H1 (cell line): ENCODE measurements at regions not wholly inside any gene's neighbourhood (a gene's known extent, or its start where the extent isn't known, plus 50 kb on each side); places are given as distances from the start of the nearest gene placed in this dataset.

Experiments
- CTCF ChIA-PET: fragments of 300-600 bp; sonication (Branson Sonifier 250); formaldehyde crosslinking; loops from one replicate; lab custom pipeline; 2021; ENCODE audit not compliant: partially characterized antibody; lab: Charles Lee
- POLR2A ChIA-PET: fragments of 300-600 bp; sonication (Branson Sonifier 250); formaldehyde crosslinking; loops from one replicate; lab custom pipeline; 2021; ENCODE audit warnings: inconsistent platforms; ENCODE audit not compliant: partially characterized antibody; lab: Charles Lee
- DNase-seq, 2 experiments: peaks; one replicate each; pipeline versions ENCODE4 v3.0.0 to v3.0.0-alpha.2; 2010 to 2022; ENCODE audit warnings: low spot score in 2 of 2, low read depth in 1 of 2, mixed read lengths in 1 of 2
- FAIRE-seq: peaks from 2 replicates; lab custom pipeline; 2011; peaks lifted over from hg19 to GRCh38; lab: Jason Lieb, UNC
- H2AFZ ChIP-seq: 2 replicates; pipeline ENCODE4 v1.8.1; 2012; ENCODE audit warnings: low read length, inconsistent platforms
- H2AK5ac ChIP-seq: 2 replicates; pipeline ENCODE4 v1.6.1; 2013; ENCODE audit warnings: low read depth, low read length
- H2BK120ac ChIP-seq: replicated peaks from 2 replicates; pipeline ENCODE3; 2013; ENCODE audit warnings: low read depth, low read length, inconsistent platforms
- H2BK12ac ChIP-seq: 2 replicates; pipeline ENCODE4 v1.6.1; 2013; ENCODE audit warnings: low read depth, low read length
- H2BK15ac ChIP-seq: 2 replicates; pipeline ENCODE4 v1.6.1; 2013; ENCODE audit warnings: low read length
- H2BK20ac ChIP-seq: 2 replicates; pipeline ENCODE4 v1.6.1; 2013; ENCODE audit warnings: low read length
- H2BK5ac ChIP-seq: 2 replicates; pipeline ENCODE4 v1.6.1; 2013; ENCODE audit warnings: low read depth, low read length
- H3K14ac ChIP-seq: 2 replicates; pipeline ENCODE4 v1.6.1; 2013; ENCODE audit warnings: inconsistent platforms; ENCODE audit not compliant: insufficient read length
- H3K18ac ChIP-seq: 2 replicates; pipeline ENCODE4 v1.6.1; 2013; ENCODE audit warnings: low read length; ENCODE audit errors: extremely low read depth
- H3K23ac ChIP-seq: 2 replicates; pipeline ENCODE4 v1.6.1; 2013; ENCODE audit warnings: inconsistent platforms; ENCODE audit not compliant: insufficient read length
- H3K23me2 ChIP-seq: 2 replicates; pipeline ENCODE4 v1.6.1; 2013; ENCODE audit warnings: low read depth, low read length
- H3K27ac ChIP-seq: 2 replicates; pipeline ENCODE4 v1.6.1; 2011; ENCODE audit warnings: low read depth, low read length, inconsistent platforms
- H3K27me3 ChIP-seq, 4 experiments: replicated peaks in 1 of 4; 1 replicate in 1 of 4; 2 replicates in 3 of 4; pipeline versions ENCODE4 v1.6.1 to v1.8.1; 2011 to 2013; ENCODE audit warnings: low read length in 3 of 4, mild to moderate bottlenecking in 3 of 4, inconsistent platforms in 2 of 4, mixed read lengths in 2 of 4, moderate library complexity in 1 of 4; ENCODE audit not compliant: control insufficient read depth in 3 of 4, insufficient read depth in 3 of 4; ENCODE audit errors: extremely low read depth in 1 of 4
- H3K36me3 ChIP-seq, 4 experiments: 2 replicates each; pipeline versions ENCODE4 v1.6.1 to v1.8.1; 2011 to 2013; ENCODE audit warnings: mild to moderate bottlenecking in 4 of 4, low read length in 3 of 4, moderate library complexity in 2 of 4, control low read depth in 1 of 4, inconsistent platforms in 1 of 4; ENCODE audit not compliant: insufficient read depth in 4 of 4, control insufficient read depth in 2 of 4
- H3K4ac ChIP-seq: replicated peaks from 2 replicates; pipeline ENCODE3; 2013; ENCODE audit warnings: low read length, low read depth, mixed read lengths, inconsistent platforms; ENCODE audit not compliant: insufficient read length
- H3K4me1 ChIP-seq, 4 experiments: replicated peaks in 1 of 4; 1 replicate in 1 of 4; 2 replicates in 3 of 4; pipeline versions ENCODE4 v1.6.1 to v1.8.1; 2011 to 2013; ENCODE audit warnings: low read length in 3 of 4, inconsistent platforms in 2 of 4, mixed read lengths in 1 of 4; ENCODE audit not compliant: insufficient read depth in 4 of 4, control insufficient read depth in 3 of 4
- H3K4me2 ChIP-seq, 2 experiments: 2 replicates each; pipeline versions ENCODE4 v1.6.1 to v1.8.1; 2011 to 2013; ENCODE audit warnings: low read depth in 2 of 2, low read length in 2 of 2, control low read depth in 1 of 2, inconsistent platforms in 1 of 2, mild to moderate bottlenecking in 1 of 2; ENCODE audit not compliant: insufficient read depth in 1 of 2
- H3K4me3 ChIP-seq, 4 experiments: fragments of 200-600, 300-600 bp in 1 of 4; sonication (generic), shearing (Covaris generic), sonication (Bioruptor Twin) in 1 of 4; 2 replicates each; pipeline versions ENCODE4 v1.5.1 to v1.8.1; 2011 to 2016; ENCODE audit warnings: low read length in 4 of 4, low read depth in 3 of 4, control low read depth in 2 of 4, inconsistent platforms in 2 of 4, mild to moderate bottlenecking in 2 of 4, mixed read lengths in 1 of 4, moderate library complexity in 1 of 4; ENCODE audit not compliant: insufficient read depth in 2 of 4; ENCODE audit errors: extremely low read depth in 1 of 4
- H3K56ac ChIP-seq: replicated peaks from 2 replicates; pipeline ENCODE3; 2013; ENCODE audit warnings: low read depth, mild to moderate bottlenecking, mixed read lengths, low read length, inconsistent platforms; ENCODE audit not compliant: insufficient read length
- H3K79me1 ChIP-seq: 2 replicates; pipeline ENCODE4 v1.6.1; 2013; ENCODE audit warnings: low read depth, low read length, control low read depth
- H3K79me2 ChIP-seq, 2 experiments: 2 replicates each; pipeline versions ENCODE4 v1.6.1 to v1.8.1; 2012 to 2013; ENCODE audit warnings: low read length in 2 of 2, mild to moderate bottlenecking in 2 of 2, inconsistent platforms in 1 of 2; ENCODE audit not compliant: insufficient read depth in 2 of 2, control insufficient read depth in 1 of 2
- H3K9ac ChIP-seq, 4 experiments: replicated peaks in 1 of 4; 1 replicate in 1 of 4; 2 replicates in 3 of 4; pipeline versions ENCODE4 v1.6.1 to v1.8.1; 2011 to 2013; ENCODE audit warnings: low read depth in 3 of 4, low read length in 3 of 4, control low read depth in 2 of 4, mild to moderate bottlenecking in 2 of 4, moderate library complexity in 2 of 4, inconsistent platforms in 1 of 4; ENCODE audit errors: extremely low read depth in 1 of 4
- H3K9me3 ChIP-seq, 2 experiments: 2 replicates each; pipeline versions ENCODE4 v1.6.1 to v1.8.1; 2012 to 2013; ENCODE audit warnings: mild to moderate bottlenecking in 2 of 2, moderate library complexity in 2 of 2, control low read depth in 1 of 2, inconsistent platforms in 1 of 2, low read depth in 1 of 2, low read length in 1 of 2, mixed read lengths in 1 of 2; ENCODE audit not compliant: insufficient read depth in 2 of 2
- H4K20me1 ChIP-seq, 2 experiments: replicated peaks in 1 of 2; 2 replicates each; pipeline versions ENCODE3 to v1.8.1; 2011 to 2013; ENCODE audit warnings: inconsistent platforms in 2 of 2, low read length in 2 of 2, mild to moderate bottlenecking in 1 of 2; ENCODE audit not compliant: insufficient read depth in 2 of 2, control insufficient read depth in 1 of 2
- H4K5ac ChIP-seq: 2 replicates; pipeline ENCODE4 v1.6.1; 2013; ENCODE audit warnings: low read length, low read depth, mixed read lengths, inconsistent platforms; ENCODE audit not compliant: insufficient read length
- H4K8ac ChIP-seq: 2 replicates; pipeline ENCODE4 v1.8.0; 2013; ENCODE audit warnings: mild to moderate bottlenecking, moderate library complexity, low read length, inconsistent platforms; ENCODE audit not compliant: insufficient read depth; ENCODE audit errors: extremely low read depth
- H4K91ac ChIP-seq: replicated peaks from 2 replicates; pipeline ENCODE3; 2013; ENCODE audit warnings: low read length, mixed read lengths, inconsistent platforms; ENCODE audit not compliant: insufficient read length
- CBX5 ChIP-seq: fragments of 300-800, 300-1000 bp; sonication (generic); IDR thresholded peaks from 2 replicates; pipeline ENCODE4 v1.7.1; 2016; ENCODE audit warnings: antibody characterized with exemption, low read length, low read depth
- SRF ChIP-seq: IDR thresholded peaks from 2 replicates; pipeline ENCODE4 v1.6.1; 2011; ENCODE audit warnings: mild to moderate bottlenecking, low read depth, low read length, moderate library complexity
- WGBS, 2 experiments: shearing (Covaris generic) in 1 of 2; methylation state at CpG; one replicate each; pipeline versions ENCODE4 v1.1.6 to v1.1.7; 2013 to 2015; ENCODE audit warnings: low lambda C conversion rate in 2 of 2, mixed read lengths in 2 of 2, inconsistent platforms in 1 of 2, low coverage in 1 of 2, missing lambda C conversion rate in 1 of 2; ENCODE audit not compliant: insufficient replicate concordance in 2 of 2, insufficient coverage in 1 of 2, insufficient read length in 1 of 2; ENCODE audit errors: extremely low coverage in 1 of 2, missing lambda C conversion rate in 1 of 2; 5-methylcytosine and 5-hydroxymethylcytosine counted together

- peaks cover 0 to 3% (median 1%) of the 10 kb centered on the region in 4 experiments; a peak in 1 of 7 replicates for H3K4me1 ChIP-seq
- H4K20me1 ChIP-seq = no peaks in the 10 kb centered on the region
- H3K56ac ChIP-seq = no peak overlapping the region
- H4K8ac ChIP-seq = no peak overlapping the region
- no peak overlapping the region for H3K4ac ChIP-seq
- H3K4me2 ChIP-seq = no peak overlapping the region
- no peaks in the 10 kb centered on the region for H3K36me3 ChIP-seq
- no peaks in the 10 kb centered on the region for H3K23me2 ChIP-seq
- TF ChIP-seq CBX5 = no peak
- TF ChIP-seq SRF = no peak
- H3K79me1 ChIP-seq = no peaks in the 10 kb centered on the region
- ChIA-PET CTCF (interaction anchor here (1.6 kb wide), 1 partner anchor 8 kb away, joined by 3 read pairs; no protein-coding TSS in a partner anchor), POLR2A (no interaction called here)
- H2BK120ac ChIP-seq = no peak overlapping the region
- H3K14ac ChIP-seq = no peak overlapping the region
- H3K9ac ChIP-seq = no peak overlapping the region
- no peak overlapping the region for H3K18ac ChIP-seq
- H3K27me3 ChIP-seq = no peaks in the 10 kb centered on the region
- no peak overlapping the region for H2BK5ac ChIP-seq
- no peak overlapping the region for H2BK12ac ChIP-seq
- no peak overlapping the region for H4K91ac ChIP-seq
- no peak overlapping the region for H2BK15ac ChIP-seq
- H2AFZ ChIP-seq = no peak overlapping the region
- H3K27ac ChIP-seq = no peak overlapping the region
- H2BK20ac ChIP-seq = no peak overlapping the region
- FAIRE-seq (no peak), DNase-seq (no peak)
- no peak overlapping the region for H4K5ac ChIP-seq
- H3K4me3 ChIP-seq = no peak overlapping the region
- H2AK5ac ChIP-seq = no peak overlapping the region
- H3K79me2 ChIP-seq = no peaks in the 10 kb centered on the region
- WGBS, 2 experiments = 67% methylated on average over 3 of the region's 3 CpGs; no CpG with 5 or more reads in 1 of the 2 experiments
- H3K9me3 ChIP-seq = no peaks in the 10 kb centered on the region
- no peak overlapping the region for H3K23ac ChIP-seq
Observed at GRCh38 chr9:24931894-24932293, 386.2 kb upstream of the IZUMO3 start.
